ENCODE measurements at regions not wholly inside any gene's neighbourhood (a gene's known extent, or its start where the extent isn't known, plus 50 kb on each side); places are given as distances from the start of the nearest gene placed in this dataset.
"Not testable (repeated sequence)": the region's sequence is repeated elsewhere in the genome, so short reads cannot be mapped to it uniquely, and the experiment has no call there.

- DNase-seq (ENCODE audit: low read depth in 1 of 2, low spot score in 1 of 2): no peak
Observed at GRCh38 chr6:155795173-155795796, 339.6 kb upstream of the NOX3 start.

GRCh38 chr6:155791891-155792290, 336.3 kb upstream of the NOX3 start:
- no peak for DNase-seq (ENCODE audit: low read depth in 1 of 2, low spot score in 1 of 2)

DNA sequence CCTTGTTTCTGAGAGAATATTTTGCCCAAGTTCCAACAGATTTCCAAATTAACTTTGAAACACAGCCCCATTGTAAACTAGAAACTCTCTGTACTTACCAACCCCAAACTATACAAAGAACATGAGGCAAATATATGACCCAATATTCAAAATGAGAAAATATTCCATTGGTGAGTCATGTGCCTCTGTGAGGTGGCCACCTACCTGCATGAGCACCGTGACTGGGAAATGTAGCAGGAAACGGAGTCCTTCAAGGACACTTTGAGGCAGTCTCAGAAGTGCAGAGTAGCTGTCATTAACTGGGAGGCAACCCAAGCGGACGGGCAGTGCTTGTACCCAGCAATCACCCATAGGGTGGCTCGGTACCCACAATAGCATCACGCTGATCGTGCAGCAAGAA, 335.5 kb upstream of the NOX3 start:
- DNase-seq (ENCODE audit: low read depth in 1 of 2, low spot score in 1 of 2): no peak

DNA sequence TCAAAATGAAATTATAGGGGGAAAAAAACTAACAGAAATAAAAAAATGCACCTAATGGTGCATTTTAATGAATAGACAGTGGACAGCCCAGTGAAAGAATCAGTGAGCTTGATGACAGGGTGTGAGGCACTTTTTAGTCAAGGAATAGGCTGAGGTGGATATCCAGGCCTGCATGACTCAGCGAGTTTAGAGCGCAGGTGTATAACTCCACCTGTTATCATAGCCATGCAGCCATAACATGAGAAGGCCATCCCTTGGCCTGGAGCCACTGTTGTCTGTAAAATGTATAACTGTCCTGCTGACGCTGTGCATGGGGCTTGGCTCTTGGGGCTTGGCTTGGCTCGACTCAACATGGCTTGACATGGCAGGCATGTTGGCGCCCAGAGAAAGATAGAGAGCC, 331.5 kb upstream of the NOX3 start:
- no peak for DNase-seq (ENCODE audit: low read depth in 1 of 2, low spot score in 1 of 2)

- no peak for DNase-seq (ENCODE audit: low read depth in 1 of 2, low spot score in 1 of 2)
Observed at GRCh38 chr6:155786528-155786927, 330.9 kb upstream of the NOX3 start.

GRCh38 chr6:155782739-155783459, 327.3 kb upstream of the NOX3 start:
- no peak for DNase-seq (ENCODE audit: low read depth in 1 of 2, low spot score in 1 of 2)

DNA sequence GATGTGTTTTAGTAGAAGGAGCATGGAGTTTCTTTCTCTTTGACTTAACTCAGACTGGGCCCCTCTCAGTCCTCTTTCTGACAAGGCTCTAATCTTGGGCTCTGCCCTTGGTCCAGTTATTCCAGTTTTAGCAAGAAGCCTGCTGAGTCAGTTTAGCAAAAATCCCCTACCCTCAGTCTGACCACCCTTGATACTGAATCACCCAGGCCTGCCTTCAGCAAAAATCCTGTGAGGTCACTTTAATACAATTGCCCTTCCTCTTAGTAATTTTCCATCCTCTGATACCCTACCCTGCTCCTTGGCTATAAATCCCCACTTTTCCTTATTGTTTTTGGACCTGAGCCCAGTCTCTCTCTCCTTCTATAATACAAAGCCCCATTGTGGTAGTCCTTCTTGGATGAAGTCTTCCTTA, 326.7 kb upstream of the NOX3 start:
- no peak for DNase-seq (ENCODE audit: low read depth in 1 of 2, low spot score in 1 of 2)

GRCh38 chr6:155779456-155779855, 323.8 kb upstream of the NOX3 start:
- DNase-seq (ENCODE audit: low read depth in 1 of 2, low spot score in 1 of 2): no peak

DNA sequence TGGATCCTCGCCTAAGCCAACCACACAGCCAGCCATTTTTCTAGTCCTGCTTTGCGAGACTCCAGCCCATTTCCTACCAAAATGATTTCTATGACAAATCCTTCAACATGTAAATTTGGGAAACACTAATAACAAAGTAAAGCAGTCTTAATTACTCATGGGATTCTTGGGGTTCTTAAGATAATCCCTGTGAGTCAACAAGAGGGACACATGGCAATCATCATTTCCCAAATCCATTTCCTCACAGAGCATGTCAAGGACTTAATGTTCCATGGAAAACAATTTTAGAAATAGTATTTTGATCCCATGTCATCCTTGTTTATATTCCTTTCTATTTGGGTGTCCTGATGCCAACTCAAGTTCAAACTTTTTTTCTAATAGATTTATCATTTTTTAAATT, 322.7 kb upstream of the NOX3 start:
- DNase-seq (ENCODE audit: low read depth in 1 of 2, low spot score in 1 of 2): no peak

GRCh38 chr6:155771822-155772221, 316.2 kb upstream of the NOX3 start:
- no peak for DNase-seq (ENCODE audit: low read depth in 1 of 2, low spot score in 1 of 2)

GRCh38 chr6:155770856-155771255, 315.2 kb upstream of the NOX3 start:
- no peak for DNase-seq (ENCODE audit: low read depth in 1 of 2, low spot score in 1 of 2)

DNA sequence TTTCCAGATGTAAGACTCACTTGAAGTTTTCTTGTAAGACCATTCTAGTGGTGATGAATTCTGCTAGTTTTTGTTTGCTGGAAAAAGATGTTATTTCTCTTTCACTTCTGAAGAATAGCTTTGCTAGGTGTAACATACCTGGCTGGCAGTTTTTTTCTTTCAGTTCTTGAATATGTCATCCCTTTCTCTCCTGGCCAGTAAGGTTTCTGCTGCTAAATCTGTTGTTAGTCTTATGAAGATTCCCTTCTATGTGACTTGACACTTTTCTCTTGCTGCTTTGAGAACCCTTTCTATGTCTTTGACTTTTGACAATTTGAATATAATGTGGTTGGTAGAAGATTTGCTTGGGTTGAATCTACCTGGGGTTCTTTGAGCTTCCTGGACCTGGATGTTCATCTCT, 314.7 kb upstream of the NOX3 start:
- DNase-seq (ENCODE audit: low read depth in 1 of 2, low spot score in 1 of 2): no peak

DNA sequence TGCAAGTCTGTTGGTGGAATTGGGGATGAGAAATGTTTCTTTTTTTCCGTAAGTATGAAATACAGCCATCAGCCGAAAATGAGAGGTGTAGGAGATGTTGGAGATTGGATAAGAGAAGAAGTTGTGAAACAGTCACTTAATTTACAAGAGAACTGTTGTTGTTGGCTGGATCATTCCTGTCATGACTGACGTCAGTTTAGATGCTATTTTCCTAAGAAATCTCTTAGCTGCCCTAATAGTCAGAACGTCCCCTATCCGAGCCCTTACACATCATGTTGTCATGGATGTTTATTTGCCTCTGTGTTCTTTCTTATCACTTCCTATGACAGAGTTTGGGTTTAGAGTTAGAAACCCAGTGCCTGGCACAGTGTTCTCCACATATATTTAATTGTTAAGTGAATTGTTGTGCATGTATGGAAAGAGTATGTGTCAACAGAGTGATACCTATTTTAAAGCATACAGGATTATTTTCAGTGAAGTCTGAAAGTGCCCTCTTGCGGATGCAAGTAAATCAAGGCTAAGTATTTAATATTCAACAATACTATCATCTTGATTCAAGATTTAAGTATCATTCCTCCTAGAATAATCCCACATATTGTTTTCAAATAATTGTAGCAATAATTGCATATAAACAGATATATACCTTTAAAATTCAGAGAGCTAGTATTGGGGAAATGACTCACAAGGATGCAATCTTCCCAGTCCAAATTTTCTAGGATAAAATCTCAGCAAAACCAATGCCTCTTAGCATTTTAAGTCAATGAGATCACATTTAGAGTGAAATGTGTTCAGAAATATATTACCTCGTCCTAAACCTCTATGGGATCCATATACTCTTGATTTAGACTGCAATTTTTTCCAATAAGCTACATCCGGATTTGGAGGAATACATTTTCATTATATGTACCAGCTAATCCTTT, 309.9 kb upstream of the NOX3 start:
- DNase-seq (ENCODE audit: low read depth in 1 of 2, low spot score in 1 of 2): no peak

GRCh38 chr6:155762649-155763048, 307.0 kb upstream of the NOX3 start:
- no peak for DNase-seq (ENCODE audit: low read depth in 1 of 2, low spot score in 1 of 2)

DNA sequence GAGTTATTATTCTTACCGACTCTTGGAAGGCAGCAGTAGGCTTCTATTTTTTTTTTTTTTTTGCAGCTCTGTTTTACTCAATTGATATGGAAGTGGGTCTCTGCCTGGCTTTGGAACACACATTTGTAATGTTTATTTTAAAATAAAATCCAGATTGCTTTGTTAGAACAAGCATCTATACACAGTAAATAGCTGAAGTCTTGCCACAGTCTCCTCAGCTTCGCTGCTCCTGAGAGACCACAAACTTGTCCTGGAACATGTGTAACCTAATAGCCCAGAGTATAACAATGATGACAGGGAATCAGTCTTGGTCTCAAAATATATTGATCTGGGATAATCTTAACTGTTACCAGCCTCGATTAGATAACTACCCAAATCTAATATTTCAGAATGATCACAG, 299.8 kb upstream of the NOX3 start:
- DNase-seq (ENCODE audit: low read depth in 1 of 2, low spot score in 1 of 2): no peak

- DNase-seq (ENCODE audit: low read depth in 1 of 2, low spot score in 1 of 2): not testable (repeated sequence)
Observed at GRCh38 chr6:155748778-155749177, 293.1 kb upstream of the NOX3 start.

DNA sequence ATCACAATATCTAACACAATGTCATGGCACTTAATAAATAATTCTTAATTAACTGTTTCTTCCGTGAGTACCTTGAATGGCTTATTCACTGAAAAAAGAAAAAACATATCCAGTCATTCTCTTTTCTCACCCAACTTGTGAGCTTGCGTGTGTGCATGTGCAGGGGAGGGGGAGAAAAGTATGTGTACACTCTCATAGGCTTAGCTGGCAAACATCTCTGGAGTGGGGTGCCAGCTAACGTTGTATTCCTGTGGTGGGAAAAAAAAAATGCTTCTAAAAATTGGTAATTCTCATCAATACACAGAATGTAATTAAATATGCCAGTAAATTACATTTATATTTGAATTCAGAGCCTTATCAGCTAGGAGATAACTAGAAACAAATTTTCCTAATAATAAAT, 291.9 kb upstream of the NOX3 start:
- DNase-seq (ENCODE audit: low read depth in 1 of 2, low spot score in 1 of 2): no peak

GRCh38 chr6:155740781-155741399, 285.3 kb upstream of the NOX3 start:
- DNase-seq (ENCODE audit: low read depth in 1 of 2, low spot score in 1 of 2): no peak

DNA sequence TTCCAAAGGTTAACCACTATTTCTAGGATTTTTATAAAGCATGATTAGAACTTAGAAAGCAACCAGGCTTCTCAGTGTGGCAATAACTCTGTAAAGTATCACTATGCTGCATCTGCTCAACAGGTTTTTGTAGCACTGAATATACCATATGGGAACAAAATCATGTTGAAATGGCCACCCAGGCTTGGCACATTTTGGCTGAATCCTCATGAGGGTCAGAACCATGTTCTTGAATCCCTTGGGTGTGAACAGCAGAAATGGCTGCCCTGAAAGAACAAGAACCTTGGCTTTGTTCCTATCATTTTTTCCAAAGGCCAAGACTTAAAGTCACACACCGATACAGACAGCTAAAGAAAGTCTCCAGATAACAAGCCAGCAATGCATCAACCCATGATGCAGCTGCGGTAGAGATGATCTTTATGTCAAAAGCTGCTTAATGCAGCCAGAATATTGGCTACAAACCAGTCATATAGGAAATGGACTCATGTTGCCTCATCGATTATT, 283.0 kb upstream of the NOX3 start:
- no peak for DNase-seq (ENCODE audit: low read depth in 1 of 2, low spot score in 1 of 2)

DNA sequence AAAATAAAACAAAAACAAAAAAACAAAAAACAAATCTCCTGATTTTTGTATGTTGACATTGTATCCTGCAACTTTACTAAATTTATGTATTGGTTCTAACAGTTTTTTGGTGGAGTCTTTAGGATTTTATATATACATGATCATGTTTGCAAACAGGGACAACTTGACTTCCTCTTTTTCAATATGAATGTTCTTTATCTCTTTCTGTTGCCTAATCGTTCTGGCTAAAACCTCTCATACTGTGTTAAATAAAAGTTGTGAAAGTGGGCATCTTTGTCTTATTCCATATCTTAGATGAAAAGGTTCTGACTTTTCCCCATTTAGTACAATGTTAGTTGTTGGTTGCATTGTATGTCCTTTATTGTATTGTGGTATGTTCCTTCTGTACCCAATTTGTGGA, 261.7 kb upstream of the NOX3 start:
- DNase-seq (ENCODE audit: low read depth in 1 of 2, low spot score in 1 of 2): no peak

DNA sequence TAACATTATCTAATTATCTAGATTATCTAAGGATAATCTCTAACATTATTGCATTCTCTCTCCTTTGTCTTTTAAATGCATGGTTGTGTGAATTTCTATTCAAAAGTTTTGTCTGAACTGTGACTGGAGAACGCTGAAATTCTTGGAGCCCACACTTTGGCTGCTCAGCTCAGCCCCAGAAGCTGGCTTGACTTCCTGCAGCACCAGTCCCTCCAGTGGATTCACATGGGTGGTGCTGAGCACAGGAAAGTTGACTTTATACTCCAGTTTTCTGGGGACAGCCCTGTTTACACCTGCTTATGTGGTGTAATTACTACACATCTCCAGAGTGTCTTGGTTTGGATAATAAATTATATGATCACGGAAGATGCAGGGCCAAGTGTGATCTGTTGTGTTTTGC, 255.1 kb upstream of the NOX3 start:
- DNase-seq (ENCODE audit: low read depth in 1 of 2, low spot score in 1 of 2): no peak
